ENCODE measurements at regions not wholly inside any gene's neighbourhood (a gene's known extent, or its start where the extent isn't known, plus 50 kb on each side); places are given as distances from the start of the nearest gene placed in this dataset.

DNA sequence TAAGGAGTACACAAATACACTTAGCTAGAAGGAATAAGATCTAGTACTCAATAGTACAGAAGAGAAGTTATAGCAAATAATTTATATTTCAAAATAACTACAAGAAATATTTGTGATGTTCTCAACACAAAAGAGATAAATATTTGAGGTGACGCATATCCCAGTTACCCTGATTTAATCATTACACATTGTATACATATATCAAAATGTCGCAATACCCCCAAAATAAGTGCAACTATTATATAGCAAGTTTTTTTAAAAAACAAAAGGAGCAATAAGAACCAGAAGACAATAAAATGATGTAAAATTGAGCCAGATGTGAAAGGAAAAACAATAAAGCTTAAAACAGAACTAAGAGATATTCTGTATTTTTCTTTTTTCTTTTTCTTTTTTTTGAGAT, 59.3 kb upstream of the KIAA1217 start:
- Histone ChIP-seq H3K27ac (no peak overlapping the region), H3K36me3 (no peaks in the 10 kb centered on the region), H3K27me3 (no peaks in the 10 kb centered on the region), H3K9me3 (no peaks in the 10 kb centered on the region), H3K4me1 (no peaks in the 10 kb centered on the region), H3K4me3 (no peak overlapping the region)
- DNase-seq: no peak
- intact Hi-C loops (cut with DNase I; ENCODE audit: low total_unique reads): no loop called here
- WGBS, 5 donors: 90 to 98% (median 95%) methylated on average over 2 of the region's 2 CpGs
- TF ChIP-seq, protein P1, sequence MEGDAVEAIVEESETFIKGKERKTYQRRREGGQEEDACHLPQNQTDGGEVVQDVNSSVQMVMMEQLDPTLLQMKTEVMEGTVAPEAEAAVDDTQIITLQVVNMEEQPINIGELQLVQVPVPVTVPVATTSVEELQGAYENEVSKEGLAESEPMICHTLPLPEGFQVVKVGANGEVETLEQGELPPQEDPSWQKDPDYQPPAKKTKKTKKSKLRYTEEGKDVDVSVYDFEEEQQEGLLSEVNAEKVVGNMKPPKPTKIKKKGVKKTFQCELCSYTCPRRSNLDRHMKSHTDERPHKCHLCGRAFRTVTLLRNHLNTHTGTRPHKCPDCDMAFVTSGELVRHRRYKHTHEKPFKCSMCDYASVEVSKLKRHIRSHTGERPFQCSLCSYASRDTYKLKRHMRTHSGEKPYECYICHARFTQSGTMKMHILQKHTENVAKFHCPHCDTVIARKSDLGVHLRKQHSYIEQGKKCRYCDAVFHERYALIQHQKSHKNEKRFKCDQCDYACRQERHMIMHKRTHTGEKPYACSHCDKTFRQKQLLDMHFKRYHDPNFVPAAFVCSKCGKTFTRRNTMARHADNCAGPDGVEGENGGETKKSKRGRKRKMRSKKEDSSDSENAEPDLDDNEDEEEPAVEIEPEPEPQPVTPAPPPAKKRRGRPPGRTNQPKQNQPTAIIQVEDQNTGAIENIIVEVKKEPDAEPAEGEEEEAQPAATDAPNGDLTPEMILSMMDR (IDR thresholded peaks at IDR 0.05): no peak
- no peak for TF ChIP-seq EP300 (IDR thresholded peaks at IDR 0.05)
- no peak for TF ChIP-seq POLR2A (IDR thresholded peaks at IDR 0.05)
- TF ChIP-seq POLR2AphosphoS5 (IDR thresholded peaks at IDR 0.05): no peak

DNA sequence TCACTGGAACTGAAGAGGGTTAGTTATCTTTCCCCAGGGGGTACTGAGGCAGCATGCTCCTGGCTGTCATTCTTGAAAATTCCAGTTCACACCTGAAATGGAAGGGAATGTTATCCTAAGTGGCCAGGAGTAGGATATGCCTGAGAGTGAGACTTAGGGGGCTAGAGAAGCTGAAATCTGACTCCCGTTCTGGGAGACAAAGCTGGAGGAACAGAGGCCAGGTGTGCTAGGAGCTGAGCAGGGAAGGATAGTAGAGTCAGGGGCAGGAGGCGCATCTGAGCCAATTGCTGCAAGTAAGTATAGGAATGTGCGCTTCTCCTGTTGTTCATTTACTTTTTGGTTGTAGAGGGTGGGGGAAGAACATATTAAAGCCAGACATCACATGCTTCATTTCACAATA, 58.1 kb upstream of the KIAA1217 start:
- H3K27me3 ChIP-seq: no peaks in the 10 kb centered on the region
- TF ChIP-seq EP300 (IDR thresholded peaks at IDR 0.05): no peak
- no peak for TF ChIP-seq POLR2AphosphoS5 (IDR thresholded peaks at IDR 0.05)
- TF ChIP-seq, protein P1 (IDR thresholded peaks at IDR 0.05): no peak
- no peak for TF ChIP-seq POLR2A (IDR thresholded peaks at IDR 0.05)
- no peak overlapping the region for H3K27ac ChIP-seq
- intact Hi-C loops (cut with DNase I; ENCODE audit: low total_unique reads): no loop called here
- no peak overlapping the region for H3K4me3 ChIP-seq
- H3K4me1 ChIP-seq: no peaks in the 10 kb centered on the region
- no peak for DNase-seq
- no peaks in the 10 kb centered on the region for H3K9me3 ChIP-seq
- 90 to 96% (median 92%) methylated on average over 3 of the region's 3 CpGs for WGBS, 5 donors
- no peaks in the 10 kb centered on the region for H3K36me3 ChIP-seq

DNA sequence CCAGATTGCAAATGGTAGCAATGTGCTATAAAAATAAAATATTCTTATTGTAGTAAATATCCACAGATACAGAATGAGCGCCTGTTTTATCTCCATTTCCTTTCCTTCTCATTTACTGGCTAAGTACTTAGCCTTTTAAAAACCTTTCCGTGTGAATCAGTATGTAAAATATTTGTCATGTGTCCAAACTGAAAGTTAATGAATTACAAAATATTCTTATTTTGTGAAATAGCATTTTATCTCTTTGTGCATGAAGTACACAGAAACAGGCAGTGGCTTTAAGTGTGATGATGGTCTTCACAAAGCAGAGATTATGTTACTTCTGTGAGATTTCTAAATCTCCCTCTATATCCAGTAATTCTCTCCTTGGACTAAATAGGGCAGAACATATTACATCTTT, 56.7 kb upstream of the KIAA1217 start:
- Histone ChIP-seq H3K9me3 (peaks cover 0 to 3% (median under 1%) of the 10 kb centered on the region in 4 donors), H3K27ac (no peak overlapping the region), H3K4me3 (no peak overlapping the region), H3K4me1 (no peaks in the 10 kb centered on the region), H3K36me3 (no peaks in the 10 kb centered on the region), H3K27me3 (no peaks in the 10 kb centered on the region)
- WGBS, 5 donors: 18 to 39% (median 29%) methylated on average over 2 of the region's 2 CpGs
- intact Hi-C loops (cut with DNase I; ENCODE audit: low total_unique reads): no loop called here
- TF ChIP-seq EP300 (IDR thresholded peaks at IDR 0.05): no peak
- TF ChIP-seq, protein P1 (IDR thresholded peaks at IDR 0.05): no peak
- TF ChIP-seq POLR2A (IDR thresholded peaks at IDR 0.05): no peak
- TF ChIP-seq POLR2AphosphoS5 (IDR thresholded peaks at IDR 0.05): no peak
- DNase-seq: no peak

DNA sequence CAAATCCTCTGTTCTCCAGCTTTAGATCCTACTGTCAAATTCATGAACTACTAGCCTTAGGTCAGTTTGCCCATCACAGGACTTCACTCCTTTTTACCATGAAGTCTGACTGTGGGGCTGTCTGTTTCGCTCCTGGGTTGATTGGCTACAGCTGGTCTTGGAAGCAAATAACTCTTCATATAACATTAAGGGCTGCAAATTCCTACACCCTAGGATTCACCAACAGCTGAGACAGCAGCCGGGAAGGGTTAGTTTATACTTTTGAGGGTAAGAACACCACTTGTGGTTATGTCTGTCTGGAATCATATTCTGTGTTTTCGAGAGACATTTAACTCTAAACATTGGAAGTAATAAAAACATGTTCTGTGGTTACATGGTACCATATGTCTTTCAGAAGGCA, 55.9 kb upstream of the KIAA1217 start:
- no peaks in the 10 kb centered on the region for H3K36me3 ChIP-seq
- WGBS, 5 donors: 63 to 77% (median 73%) methylated on average over 3 of the region's 3 CpGs
- no peak for DNase-seq
- peaks cover 0 to 11% (median 8%) of the 10 kb centered on the region in 4 donors for H3K9me3 ChIP-seq
- no peak overlapping the region for H3K27ac ChIP-seq
- intact Hi-C loops (cut with DNase I; ENCODE audit: low total_unique reads): no loop called here
- TF ChIP-seq POLR2AphosphoS5 (IDR thresholded peaks at IDR 0.05) (no peak), EP300 (IDR thresholded peaks at IDR 0.05) (no peak)
- H3K4me3 ChIP-seq: no peak overlapping the region
- no peaks in the 10 kb centered on the region for H3K27me3 ChIP-seq
- H3K4me1 ChIP-seq: no peaks in the 10 kb centered on the region

DNA sequence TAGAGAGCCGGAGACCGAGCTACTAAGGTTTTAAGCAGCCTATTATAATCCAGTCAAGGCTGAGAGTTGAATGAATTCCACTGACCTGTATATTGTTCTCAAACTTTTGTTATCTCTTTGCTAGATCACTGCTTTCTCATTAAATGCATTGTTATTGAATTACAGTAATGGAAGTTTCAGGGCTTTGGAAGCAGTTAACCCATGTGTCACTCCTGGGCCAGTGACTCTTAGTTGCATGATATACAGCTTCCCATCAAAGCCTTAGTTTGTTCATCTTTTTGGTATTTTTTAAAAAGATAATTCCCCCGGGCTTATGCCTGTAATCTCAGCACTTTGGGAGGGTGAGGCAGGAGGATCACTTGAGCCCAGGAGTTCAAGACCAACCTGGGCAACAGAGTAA, 55.4 kb upstream of the KIAA1217 start:
- no peak for DNase-seq
- intact Hi-C loops (cut with DNase I; ENCODE audit: low total_unique reads): no loop called here
- Histone ChIP-seq H3K4me1 (no peaks in the 10 kb centered on the region), H3K36me3 (no peaks in the 10 kb centered on the region), H3K9me3 (peaks cover 0 to 13% (median 12%) of the 10 kb centered on the region in 4 donors), H3K4me3 (no peak overlapping the region), H3K27ac (no peak overlapping the region), H3K27me3 (no peaks in the 10 kb centered on the region)
- TF ChIP-seq, protein P1 (IDR thresholded peaks at IDR 0.05): no peak
- TF ChIP-seq EP300 (IDR thresholded peaks at IDR 0.05): no peak
- no peak for TF ChIP-seq POLR2A (IDR thresholded peaks at IDR 0.05)
- TF ChIP-seq POLR2AphosphoS5 (IDR thresholded peaks at IDR 0.05): no peak
- WGBS, 5 donors: 58 to 75% (median 75%) methylated on average over 3 of the region's 3 CpGs
